K562 (cell line): ENCODE measurements at regions not wholly inside any gene's neighbourhood (a gene's known extent, or its start where the extent isn't known, plus 50 kb on each side); places are given as distances from the start of the nearest gene placed in this dataset.

ENCODE experiments used
- HDAC3 ChIP-seq: fragments of 450-650 bp; IDR thresholded peaks from 2 replicates; pipeline ENCODE4 v1.6.1; 2018; ENCODE audit warnings: borderline replicate concordance, mild to moderate bottlenecking, moderate library complexity; ENCODE audit not compliant: partially characterized antibody
- POLR2A ChIP-seq: fragments of 450-650 bp; conservative IDR thresholded peaks from 2 replicates; pipeline ENCODE4 v1.6.1; 2016
- TF ChIP-seq, protein P1 (sequence below), 3 experiments: IDR thresholded peaks in 2 of 3; conservative IDR thresholded peaks in 1 of 3; 2 replicates each; pipeline ENCODE4 v1.5.1; 2011 to 2012; ENCODE audit warnings: low read length in 3 of 3, mild to moderate bottlenecking in 3 of 3, control low read depth in 2 of 3, improper control_type of control experiment in 1 of 3, inconsistent platforms in 1 of 3, low read depth in 1 of 3, mixed read lengths in 1 of 3, moderate library complexity in 1 of 3; ENCODE audit not compliant: insufficient read depth in 2 of 3

- TF ChIP-seq POLR2A: no peak
- TF ChIP-seq, protein P1, sequence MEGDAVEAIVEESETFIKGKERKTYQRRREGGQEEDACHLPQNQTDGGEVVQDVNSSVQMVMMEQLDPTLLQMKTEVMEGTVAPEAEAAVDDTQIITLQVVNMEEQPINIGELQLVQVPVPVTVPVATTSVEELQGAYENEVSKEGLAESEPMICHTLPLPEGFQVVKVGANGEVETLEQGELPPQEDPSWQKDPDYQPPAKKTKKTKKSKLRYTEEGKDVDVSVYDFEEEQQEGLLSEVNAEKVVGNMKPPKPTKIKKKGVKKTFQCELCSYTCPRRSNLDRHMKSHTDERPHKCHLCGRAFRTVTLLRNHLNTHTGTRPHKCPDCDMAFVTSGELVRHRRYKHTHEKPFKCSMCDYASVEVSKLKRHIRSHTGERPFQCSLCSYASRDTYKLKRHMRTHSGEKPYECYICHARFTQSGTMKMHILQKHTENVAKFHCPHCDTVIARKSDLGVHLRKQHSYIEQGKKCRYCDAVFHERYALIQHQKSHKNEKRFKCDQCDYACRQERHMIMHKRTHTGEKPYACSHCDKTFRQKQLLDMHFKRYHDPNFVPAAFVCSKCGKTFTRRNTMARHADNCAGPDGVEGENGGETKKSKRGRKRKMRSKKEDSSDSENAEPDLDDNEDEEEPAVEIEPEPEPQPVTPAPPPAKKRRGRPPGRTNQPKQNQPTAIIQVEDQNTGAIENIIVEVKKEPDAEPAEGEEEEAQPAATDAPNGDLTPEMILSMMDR (IDR thresholded peaks at IDR 0.05 in 2 of 3, conservative IDR thresholded peaks at IDR 0.05 in 1 of 3; ENCODE audit: insufficient read depth in 2 of 3, low read depth in 1 of 3, low read length in 3 of 3): no peak
- no peak for TF ChIP-seq HDAC3
These were observed 502.2 kb downstream of the AJAP1 start for GRCh38 chr1:5156416-5157120.
